Uterus (tissue), 2 donors: ENCODE measurements at regions not wholly inside any gene's neighbourhood (a gene's known extent, or its start where the extent isn't known, plus 50 kb on each side); places are given as distances from the start of the nearest gene placed in this dataset.

ENCODE experiments used
- CTCF ChIP-seq, 4 experiments: fragments of 200-600 bp in 2 of 4; fragments of 450-650 bp in 2 of 4; sonication (generic) in 2 of 4; IDR thresholded peaks; one replicate each; pipeline ENCODE4 v1.5.1; 2016 to 2019; ENCODE audit warnings: antibody characterized with exemption in 4 of 4, mild to moderate bottlenecking in 2 of 4, moderate library complexity in 1 of 4
- POLR2A ChIP-seq, 2 donors: fragments of 450-650 bp; IDR thresholded peaks; one replicate each; pipeline ENCODE4 v1.6.1; 2016; ENCODE audit warnings: antibody characterized with exemption in 2 of 2, mild to moderate bottlenecking in 1 of 2, moderate library complexity in 1 of 2

DNA sequence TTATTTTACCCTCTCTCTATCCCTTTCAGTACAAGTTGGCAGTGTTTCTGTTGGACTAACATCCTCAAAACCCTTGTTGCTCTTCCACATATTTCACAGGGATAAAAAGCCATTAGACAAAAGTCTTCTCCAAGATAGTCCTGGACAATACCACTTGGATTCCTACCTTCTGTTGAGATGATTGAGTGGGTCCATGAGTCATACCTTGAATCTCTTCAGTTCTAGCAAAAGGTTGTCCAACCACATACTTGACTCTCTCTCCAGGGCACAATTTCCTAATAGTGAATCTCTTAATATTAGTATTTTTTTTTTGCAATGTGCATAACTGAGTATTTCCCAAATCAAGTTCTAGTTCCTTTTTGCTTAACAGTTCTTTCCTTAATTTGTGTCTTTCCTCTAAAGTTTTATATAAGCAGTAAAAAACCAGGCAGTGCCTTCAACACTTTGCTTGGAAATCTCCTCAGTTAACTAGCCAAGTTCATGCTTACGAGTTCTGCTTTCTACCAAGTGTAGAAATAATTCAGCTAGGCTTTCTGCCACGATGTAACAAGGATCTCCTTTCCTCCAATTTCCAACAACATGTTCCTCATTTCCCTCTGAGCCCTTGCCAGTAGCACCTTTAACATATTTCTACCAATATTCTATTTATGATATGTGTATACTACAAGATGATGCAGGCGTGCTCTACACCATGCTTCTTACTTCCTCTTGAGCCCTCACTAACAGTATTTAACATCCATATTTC, 68.3 kb upstream of the NEO1 start:
- TF ChIP-seq CTCF (IDR thresholded peaks at IDR 0.05): no peak
- TF ChIP-seq POLR2A (IDR thresholded peaks at IDR 0.05): no peak
